Activated CD8-positive, alpha-beta memory T cell treated with anti-CD3 and anti-CD28 coated beads, Interleukin-2, amount 10 ng/mL, durations not matched to agents 7 days and 5 days (primary cell): ENCODE measurements at regions not wholly inside any gene's neighbourhood (a gene's known extent, or its start where the extent isn't known, plus 50 kb on each side); places are given as distances from the start of the nearest gene placed in this dataset.

Experiments used
- ATAC-seq: fragments of 150-1000 bp; cut with Tn5 transposase; one replicate; pipeline ENCODE4 v1.10.0; 2021; ENCODE audit warnings: moderate library complexity
- CTCF ChIA-PET: fragments of 350-600 bp; sonication (Branson Sonifier 250); formaldehyde crosslinking; loops from one replicate; lab custom pipeline; 2021; ENCODE audit warnings: antibody characterized with exemption; lab: Charles Lee
- DNase-seq: peaks from one replicate; pipeline ENCODE4 v3.0.0-alpha.2; 2020
- H3K27ac Mint-ChIP-seq: one replicate; pipeline ENCODE4 v1.8.0; 2021; ENCODE audit warnings: mild to moderate bottlenecking, mixed read lengths
- H3K27me3 Mint-ChIP-seq: one replicate; pipeline ENCODE4 v1.8.0; 2021; ENCODE audit warnings: mixed read lengths
- H3K36me3 Mint-ChIP-seq: one replicate; pipeline ENCODE4 v1.8.0; 2021; ENCODE audit warnings: mild to moderate bottlenecking, mixed read lengths
- H3K4me1 Mint-ChIP-seq: one replicate; pipeline ENCODE4 v1.8.0; 2021; ENCODE audit warnings: mixed read lengths
- H3K4me3 Mint-ChIP-seq: one replicate; pipeline ENCODE4 v1.8.0; 2021; ENCODE audit warnings: mild to moderate bottlenecking, moderate library complexity, mixed read lengths
- H3K9me3 Mint-ChIP-seq: one replicate; pipeline ENCODE4 v1.8.0; 2022; ENCODE audit warnings: low read depth, mixed read lengths

DNA sequence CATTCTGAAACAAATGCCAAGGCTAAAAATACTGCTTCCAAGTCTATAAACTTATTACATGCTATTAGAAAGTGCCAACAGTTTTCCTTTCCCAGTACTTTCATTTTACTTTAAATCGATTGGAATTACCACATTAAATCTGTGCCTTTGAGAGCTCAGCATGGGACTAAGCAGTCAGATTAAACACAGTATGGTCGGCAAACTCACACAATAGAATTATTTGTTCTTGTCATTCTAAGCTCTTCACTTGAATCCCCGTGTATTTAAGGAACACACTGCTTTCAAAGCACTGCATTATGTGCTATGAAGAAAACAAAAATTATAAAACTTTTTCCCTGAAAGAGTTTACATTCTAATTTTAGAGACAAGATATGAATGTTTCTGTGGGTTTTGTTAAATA, 444.4 kb upstream of the SLC39A10 start:
- DNase-seq (no peak), ATAC-seq (no peak)
- CTCF ChIA-PET: no interaction called here
- Mint-ChIP-seq H3K9me3 (no peaks in the 10 kb centered on the region), H3K27me3 (peaks cover 9% of the 10 kb centered on the region), H3K27ac (no peak overlapping the region), H3K36me3 (no peaks in the 10 kb centered on the region), H3K4me3 (no peak overlapping the region), H3K4me1 (no peaks in the 10 kb centered on the region)

DNA sequence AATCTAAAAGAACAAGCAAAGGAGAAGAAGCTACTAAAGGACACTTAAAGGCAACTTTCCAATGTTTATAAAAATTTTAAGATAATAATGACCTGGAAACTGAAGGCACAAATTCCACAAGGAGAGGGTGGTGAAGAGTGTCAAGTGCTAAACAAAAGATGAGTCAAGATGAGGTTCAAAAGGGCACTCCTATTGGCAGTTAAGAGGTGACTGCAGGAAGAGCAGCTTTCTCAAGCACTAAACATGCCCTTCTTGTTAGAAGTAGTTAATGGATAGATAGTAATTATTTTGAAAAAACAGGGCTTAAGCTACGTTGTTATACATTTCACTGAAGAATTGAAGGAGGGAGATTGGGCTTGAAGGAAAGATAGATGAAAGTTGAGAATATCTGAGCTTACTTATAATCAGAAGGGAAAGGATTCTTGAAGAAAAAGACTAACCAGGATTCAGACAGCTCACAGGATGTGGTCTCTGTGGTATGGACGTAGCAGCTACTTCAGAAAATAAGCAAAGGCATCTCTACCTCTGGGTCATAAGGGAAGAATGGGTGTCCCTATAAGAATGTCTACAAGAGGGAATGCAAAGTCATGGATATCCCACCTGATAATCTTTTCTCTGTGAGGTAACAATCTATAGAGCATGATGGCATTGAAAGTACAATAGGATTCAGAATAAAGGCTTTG, 454.7 kb upstream of the SLC39A10 start:
- peak overlapping the region; percentile 14 for H3K27ac Mint-ChIP-seq
- DNase-seq: peak; percentile 61
- H3K36me3 Mint-ChIP-seq: no peaks in the 10 kb centered on the region
- H3K27me3 Mint-ChIP-seq: no peaks in the 10 kb centered on the region
- peak; percentile 78 for ATAC-seq
- peaks cover 15% of the 10 kb centered on the region for H3K4me1 Mint-ChIP-seq
- H3K4me3 Mint-ChIP-seq: no peak overlapping the region
- H3K9me3 Mint-ChIP-seq: no peaks in the 10 kb centered on the region
- CTCF ChIA-PET: interaction anchor here (0.9 kb wide), 1 partner anchor 458 kb away, joined by 3 read pairs; no protein-coding TSS in a partner anchor

DNA sequence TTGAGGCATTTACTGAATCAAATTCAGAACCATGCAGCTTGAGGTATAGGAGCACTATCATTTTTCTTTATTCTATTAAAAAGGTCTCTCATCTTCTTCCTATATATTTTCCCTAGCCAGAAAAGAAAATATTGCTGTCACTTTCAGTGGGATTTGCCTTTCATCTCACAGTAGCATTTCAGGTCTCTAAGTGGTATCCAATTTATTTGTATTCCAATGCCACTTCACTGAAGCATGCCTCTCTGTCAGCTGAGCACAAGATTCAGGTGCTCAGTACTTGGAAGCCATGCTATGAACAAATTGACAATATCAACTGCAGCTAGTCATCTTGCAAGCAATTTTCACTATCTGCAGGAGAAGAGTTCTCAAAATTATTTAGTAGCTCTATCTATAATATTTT, 457.2 kb upstream of the SLC39A10 start:
- CTCF ChIA-PET: no interaction called here
- Mint-ChIP-seq H3K4me3 (no peak overlapping the region), H3K27me3 (no peaks in the 10 kb centered on the region), H3K36me3 (no peaks in the 10 kb centered on the region), H3K9me3 (no peaks in the 10 kb centered on the region), H3K27ac (no peak overlapping the region), H3K4me1 (peaks cover 15% of the 10 kb centered on the region)
- DNase-seq: no peak
- no peak for ATAC-seq

DNA sequence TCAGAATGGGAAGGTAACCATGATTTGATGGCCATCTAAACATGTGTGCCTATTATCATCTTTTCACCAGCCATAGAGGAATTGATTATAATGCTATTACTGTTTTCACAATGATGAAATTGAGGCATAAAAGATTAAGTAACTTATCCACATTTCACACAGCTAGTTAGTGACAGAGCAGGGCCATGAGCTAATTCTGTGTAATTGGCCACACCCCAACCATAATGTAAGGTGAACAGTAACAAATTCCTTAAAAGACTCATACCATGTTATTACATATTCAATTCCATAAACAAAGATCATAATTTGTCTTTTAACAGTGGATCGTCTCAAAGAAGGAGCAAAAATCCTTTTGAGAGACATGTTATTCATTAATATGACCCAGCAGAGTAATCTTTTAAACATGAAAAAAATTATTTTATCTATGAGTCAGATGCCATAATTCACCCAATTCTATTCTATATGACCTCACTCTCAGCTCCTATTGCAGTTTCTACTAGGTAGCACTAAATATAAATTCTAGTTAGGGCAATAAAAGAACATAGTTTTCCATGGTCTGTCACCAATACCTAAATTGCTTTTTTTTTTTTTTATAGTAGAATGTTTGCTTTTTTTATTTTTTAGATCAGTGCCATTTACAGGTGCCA, 475.8 kb upstream of the SLC39A10 start:
- Mint-ChIP-seq H3K27me3 (peaks cover 4% of the 10 kb centered on the region), H3K27ac (no peak overlapping the region), H3K4me3 (no peak overlapping the region), H3K4me1 (no peaks in the 10 kb centered on the region), H3K9me3 (no peaks in the 10 kb centered on the region), H3K36me3 (no peaks in the 10 kb centered on the region)
- ATAC-seq (no peak), DNase-seq (no peak)
- CTCF ChIA-PET: no interaction called here

DNA sequence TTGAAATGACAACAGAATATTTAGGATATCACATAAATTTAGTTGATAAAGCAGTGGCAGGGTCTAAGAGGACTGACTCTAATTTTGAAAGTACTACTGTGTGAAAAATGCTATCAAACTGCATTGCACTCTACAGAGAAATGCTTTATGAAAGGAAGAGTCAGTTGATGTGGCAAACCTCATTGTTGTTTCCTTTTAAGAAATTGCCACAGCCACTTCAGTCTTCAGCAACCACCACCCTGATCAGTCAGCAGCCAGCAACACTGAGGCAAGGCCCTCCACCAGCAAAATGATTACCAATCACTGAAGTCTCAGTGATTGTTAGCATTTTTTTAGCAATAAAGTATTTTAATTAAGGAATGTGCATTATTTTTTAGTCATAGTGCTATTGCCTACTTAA, 488.7 kb upstream of the SLC39A10 start:
- ATAC-seq (peak; percentile 84), DNase-seq (peak; percentile 46)
- Mint-ChIP-seq H3K4me3 (no peak overlapping the region), H3K36me3 (no peaks in the 10 kb centered on the region), H3K4me1 (peaks cover 8% of the 10 kb centered on the region), H3K27me3 (peaks cover 3% of the 10 kb centered on the region), H3K27ac (no peak overlapping the region), H3K9me3 (no peaks in the 10 kb centered on the region)
- CTCF ChIA-PET: no interaction called here

DNA sequence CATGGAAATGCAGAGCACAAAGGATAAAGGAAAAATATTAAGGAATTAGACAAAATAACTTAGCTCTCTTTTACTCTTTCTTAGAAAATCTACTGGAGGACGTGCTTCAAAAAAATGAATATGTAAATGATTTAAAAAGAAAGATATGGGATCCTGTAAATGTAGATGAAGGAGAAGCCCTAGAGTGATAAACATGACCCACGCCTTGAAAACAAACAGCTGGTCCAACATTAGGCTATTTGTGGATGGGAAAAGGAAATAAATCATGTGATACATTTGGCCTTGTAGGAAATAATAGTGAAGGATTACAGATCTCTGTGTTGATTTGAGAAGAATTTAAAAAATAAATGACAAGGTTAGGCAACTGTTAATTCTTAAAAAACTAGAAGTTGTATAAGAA, 492.1 kb upstream of the SLC39A10 start:
- Mint-ChIP-seq H3K36me3 (no peaks in the 10 kb centered on the region), H3K4me1 (peaks cover 8% of the 10 kb centered on the region), H3K27ac (no peak overlapping the region), H3K9me3 (no peaks in the 10 kb centered on the region), H3K27me3 (no peaks in the 10 kb centered on the region), H3K4me3 (no peak overlapping the region)
- no peak for DNase-seq
- CTCF ChIA-PET: no interaction called here
- ATAC-seq: no peak

DNA sequence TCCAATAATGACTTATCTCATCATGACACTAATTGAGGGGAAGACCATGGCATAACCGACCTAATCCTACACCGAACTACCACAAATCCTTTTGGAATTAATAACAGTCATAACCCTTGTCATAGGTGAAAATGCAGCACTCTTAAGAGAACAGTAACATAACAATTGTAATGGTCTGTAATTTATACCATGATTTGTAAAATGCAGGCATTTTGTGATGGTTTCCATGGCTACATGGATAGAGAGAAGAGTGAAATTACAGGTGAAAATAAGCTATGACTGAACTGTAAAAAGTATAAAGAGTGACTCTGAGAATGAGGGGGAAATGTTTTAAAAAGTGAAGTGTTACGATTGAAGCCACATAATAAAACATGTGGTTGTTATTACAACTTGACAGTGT, 494.1 kb upstream of the SLC39A10 start:
- CTCF ChIA-PET: no interaction called here
- no peak overlapping the region for H3K27ac Mint-ChIP-seq
- DNase-seq: no peak
- H3K4me3 Mint-ChIP-seq: no peak overlapping the region
- H3K9me3 Mint-ChIP-seq: no peaks in the 10 kb centered on the region
- no peaks in the 10 kb centered on the region for H3K36me3 Mint-ChIP-seq
- no peaks in the 10 kb centered on the region for H3K27me3 Mint-ChIP-seq
- no peak for ATAC-seq
- peaks cover 2% of the 10 kb centered on the region for H3K4me1 Mint-ChIP-seq

DNA sequence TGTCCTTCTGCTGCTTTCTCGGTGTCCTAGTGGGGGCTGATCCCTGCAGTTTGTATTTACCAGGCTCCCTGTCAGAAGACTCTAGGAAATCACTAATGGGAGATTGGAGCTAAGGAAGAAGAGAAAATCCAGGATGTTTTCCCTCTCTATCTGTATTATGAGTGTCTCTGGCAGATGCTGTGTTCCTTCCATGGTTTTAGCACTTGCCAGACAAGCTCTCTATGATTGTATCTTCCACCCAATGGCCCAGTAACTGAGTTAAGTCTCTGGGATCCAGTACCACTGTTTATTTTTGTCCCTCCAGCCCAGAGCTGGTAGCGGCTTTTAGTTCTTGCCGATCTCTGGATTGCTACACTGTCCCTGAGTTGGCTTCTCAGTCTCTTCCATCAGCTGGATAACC, 494.8 kb upstream of the SLC39A10 start:
- ATAC-seq (no peak), DNase-seq (no peak)
- CTCF ChIA-PET: no interaction called here
- H3K27me3 Mint-ChIP-seq: no peaks in the 10 kb centered on the region
- H3K36me3 Mint-ChIP-seq: no peaks in the 10 kb centered on the region
- no peaks in the 10 kb centered on the region for H3K9me3 Mint-ChIP-seq
- no peaks in the 10 kb centered on the region for H3K4me1 Mint-ChIP-seq
- no peak overlapping the region for H3K4me3 Mint-ChIP-seq
- H3K27ac Mint-ChIP-seq: no peak overlapping the region

DNA sequence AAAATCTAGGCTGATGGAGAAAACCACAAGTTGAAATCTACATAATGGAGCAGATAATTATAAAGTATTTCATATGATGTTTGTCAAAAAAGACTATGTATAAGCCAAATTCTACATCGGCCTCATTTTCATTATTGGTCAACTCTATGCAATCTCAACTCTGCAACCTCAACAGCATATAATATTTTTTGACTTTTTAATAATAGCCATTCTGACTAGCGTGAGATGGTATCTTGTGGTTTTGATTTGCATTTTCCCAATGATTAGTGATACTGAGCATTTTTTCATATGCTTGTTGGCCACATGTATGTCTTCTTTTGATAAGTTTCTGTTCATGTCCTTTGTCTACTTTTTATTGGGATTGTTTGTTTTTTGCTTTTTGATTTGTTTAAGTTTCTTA, 496.1 kb upstream of the SLC39A10 start:
- Mint-ChIP-seq H3K9me3 (no peaks in the 10 kb centered on the region), H3K27me3 (no peaks in the 10 kb centered on the region), H3K36me3 (no peaks in the 10 kb centered on the region), H3K4me3 (no peak overlapping the region), H3K4me1 (no peaks in the 10 kb centered on the region), H3K27ac (no peak overlapping the region)
- CTCF ChIA-PET: no interaction called here
- DNase-seq: no peak
- no peak for ATAC-seq

DNA sequence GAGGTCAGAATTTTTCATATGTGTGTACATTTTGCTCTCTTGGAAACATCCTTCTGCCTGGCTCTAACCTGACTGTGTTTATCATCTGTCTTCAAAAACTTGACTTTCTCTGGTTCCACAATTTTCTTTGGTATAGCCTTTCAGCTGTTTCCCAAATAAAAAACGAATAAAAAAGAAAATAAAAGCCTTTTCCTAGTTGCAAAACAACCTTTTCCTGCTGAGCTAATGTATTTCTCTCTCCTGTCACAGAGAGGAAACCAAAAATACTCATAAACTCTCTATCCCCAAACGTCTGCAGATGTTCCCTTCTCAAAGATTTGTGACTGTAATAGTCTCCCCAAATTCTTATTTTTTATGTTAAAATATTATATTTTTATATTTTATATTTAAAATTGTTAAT, 505.3 kb upstream of the SLC39A10 start:
- CTCF ChIA-PET: no interaction called here
- Mint-ChIP-seq H3K36me3 (no peaks in the 10 kb centered on the region), H3K27me3 (no peaks in the 10 kb centered on the region), H3K27ac (no peak overlapping the region), H3K9me3 (no peaks in the 10 kb centered on the region), H3K4me3 (no peak overlapping the region), H3K4me1 (no peaks in the 10 kb centered on the region)
- ATAC-seq (no peak), DNase-seq (no peak)

DNA sequence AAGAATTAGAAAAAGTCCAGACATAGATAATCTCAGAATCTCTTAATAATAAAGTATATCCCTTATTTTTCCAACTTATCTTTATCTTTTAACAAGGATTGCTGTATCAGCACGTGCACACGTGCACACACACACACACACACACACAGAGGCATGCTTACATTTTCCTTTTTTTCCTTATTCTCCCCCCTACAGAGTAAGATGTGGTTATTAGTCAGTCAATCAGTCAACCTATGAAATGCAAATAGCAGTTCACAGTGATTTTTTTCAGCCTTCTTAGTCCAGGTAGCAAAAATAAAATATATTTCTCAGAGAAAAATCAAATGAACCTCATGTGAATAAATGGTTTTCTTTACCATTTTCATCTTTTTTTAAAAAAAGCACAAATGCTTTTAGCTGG, 506.2 kb upstream of the SLC39A10 start:
- DNase-seq: no peak
- Mint-ChIP-seq H3K36me3 (no peaks in the 10 kb centered on the region), H3K9me3 (no peaks in the 10 kb centered on the region), H3K4me1 (no peaks in the 10 kb centered on the region), H3K4me3 (no peak overlapping the region), H3K27me3 (no peaks in the 10 kb centered on the region), H3K27ac (no peak overlapping the region)
- ATAC-seq: no peak
- CTCF ChIA-PET: no interaction called here

DNA sequence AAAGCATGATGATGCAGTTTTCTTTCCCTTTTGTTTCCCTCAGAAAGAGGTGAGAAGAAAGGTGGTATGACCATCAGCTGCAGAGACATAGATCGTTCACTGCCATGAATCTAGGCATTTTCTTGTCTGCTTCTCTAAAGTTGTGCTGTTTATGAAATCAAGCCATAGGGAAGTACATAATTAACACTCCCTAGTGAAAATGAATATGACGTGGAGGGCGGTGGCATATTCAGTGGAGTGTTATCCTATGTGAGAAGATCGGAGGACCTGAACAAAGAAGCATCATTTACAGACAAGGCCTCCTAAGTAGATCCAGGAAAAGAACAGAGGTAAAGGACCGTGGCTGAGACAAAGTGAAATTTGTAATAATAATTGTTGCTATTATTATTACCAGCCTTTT, 509.0 kb upstream of the SLC39A10 start:
- no peak overlapping the region for H3K4me3 Mint-ChIP-seq

DNA sequence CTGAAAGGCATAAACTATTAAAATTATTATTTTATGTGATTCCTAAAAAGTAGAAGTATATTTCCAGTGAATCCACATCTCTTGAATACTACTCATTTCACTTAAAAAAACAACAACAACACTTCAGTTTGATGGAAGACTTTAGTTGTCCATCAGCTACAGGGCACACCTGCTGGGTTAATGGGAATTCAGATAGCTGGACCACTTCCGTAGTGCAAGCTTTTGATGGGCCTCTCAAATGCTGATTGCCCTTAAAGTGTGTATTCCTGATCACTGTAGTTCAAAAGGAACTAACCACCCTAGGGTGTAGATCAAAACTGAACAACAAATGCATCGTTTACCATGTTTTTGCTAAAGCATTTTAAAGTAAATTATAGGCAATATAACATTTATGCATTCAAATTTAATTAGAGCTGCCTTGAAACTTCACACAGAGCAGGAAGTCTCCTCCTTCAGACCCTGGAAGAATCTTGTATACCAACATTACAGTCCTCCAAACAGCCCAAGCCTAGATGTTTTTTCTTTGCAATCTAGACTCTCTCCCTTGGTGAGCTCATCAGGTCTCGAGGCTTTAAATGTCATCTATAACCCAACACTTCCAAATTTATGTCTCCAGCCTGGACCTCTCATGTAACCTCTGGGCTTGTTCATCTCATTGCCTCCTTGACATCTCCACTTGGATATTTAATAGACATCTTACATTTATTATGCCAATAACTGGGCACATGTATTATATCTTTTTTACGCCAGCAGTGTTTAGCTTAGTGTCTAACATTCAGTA, 510.1 kb upstream of the SLC39A10 start:
- no peak overlapping the region for H3K27ac Mint-ChIP-seq
- no peaks in the 10 kb centered on the region for H3K27me3 Mint-ChIP-seq
- DNase-seq: no peak
- CTCF ChIA-PET: no interaction called here
- no peaks in the 10 kb centered on the region for H3K9me3 Mint-ChIP-seq
- ATAC-seq: no peak
- H3K4me3 Mint-ChIP-seq: no peak overlapping the region
- H3K36me3 Mint-ChIP-seq: no peaks in the 10 kb centered on the region
- no peaks in the 10 kb centered on the region for H3K4me1 Mint-ChIP-seq

More for the DNA sequence above, 509.0 kb upstream of the SLC39A10 start:
- no peak for ATAC-seq
- no peaks in the 10 kb centered on the region for H3K9me3 Mint-ChIP-seq
- H3K27me3 Mint-ChIP-seq: no peaks in the 10 kb centered on the region
- DNase-seq: no peak
- CTCF ChIA-PET: no interaction called here
- no peaks in the 10 kb centered on the region for H3K36me3 Mint-ChIP-seq
- no peak overlapping the region for H3K27ac Mint-ChIP-seq
- H3K4me1 Mint-ChIP-seq: no peaks in the 10 kb centered on the region

DNA sequence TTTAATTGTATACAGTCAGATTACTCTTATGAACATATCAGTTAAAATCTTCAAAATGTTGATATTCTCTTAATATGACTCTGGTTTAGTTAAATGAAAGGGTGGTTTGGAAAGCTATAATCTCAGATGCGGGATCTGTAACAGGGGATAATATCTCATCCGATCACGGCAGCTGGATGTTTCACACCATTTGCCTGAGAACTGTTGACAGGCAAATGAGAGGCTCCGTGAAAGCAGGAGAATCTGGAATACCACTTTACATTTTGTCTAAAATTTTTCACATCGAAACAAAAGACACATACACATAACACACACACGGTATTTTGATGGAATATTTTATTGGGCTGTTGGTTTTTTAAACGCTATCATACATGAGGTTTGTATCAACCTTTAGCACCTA, 518.6 kb upstream of the SLC39A10 start:
- DNase-seq: no peak
- H3K27ac Mint-ChIP-seq: no peak overlapping the region
- CTCF ChIA-PET: no interaction called here
- H3K4me3 Mint-ChIP-seq: no peak overlapping the region
- no peaks in the 10 kb centered on the region for H3K9me3 Mint-ChIP-seq
- no peaks in the 10 kb centered on the region for H3K4me1 Mint-ChIP-seq
- no peak for ATAC-seq
- no peaks in the 10 kb centered on the region for H3K27me3 Mint-ChIP-seq
- H3K36me3 Mint-ChIP-seq: no peaks in the 10 kb centered on the region
